Cardiac fibroblast (primary cell): ENCODE measurements at regions not wholly inside any gene's neighbourhood (a gene's known extent, or its start where the extent isn't known, plus 50 kb on each side); places are given as distances from the start of the nearest gene placed in this dataset.

Experiments used
- DNase-seq, 2 donors: peaks; one replicate each; pipeline versions ENCODE4 v3.0.0 to v3.0.0-alpha.2; 2010; ENCODE audit warnings: low read depth in 2 of 2
- H3K4me3 ChIP-seq, 2 donors: replicated peaks in 1 of 2; 1 replicate in 1 of 2; 2 replicates in 1 of 2; pipeline ENCODE4 v1.5.1; 2011; ENCODE audit warnings: low read depth in 2 of 2, low read length in 2 of 2, mild to moderate bottlenecking in 2 of 2, moderate library complexity in 1 of 2
- TF ChIP-seq, protein P1 (sequence below): IDR thresholded peaks from one replicate; pipeline ENCODE4 v1.5.1; 2011; ENCODE audit warnings: low read depth, mild to moderate bottlenecking, low read length, inconsistent platforms

DNA sequence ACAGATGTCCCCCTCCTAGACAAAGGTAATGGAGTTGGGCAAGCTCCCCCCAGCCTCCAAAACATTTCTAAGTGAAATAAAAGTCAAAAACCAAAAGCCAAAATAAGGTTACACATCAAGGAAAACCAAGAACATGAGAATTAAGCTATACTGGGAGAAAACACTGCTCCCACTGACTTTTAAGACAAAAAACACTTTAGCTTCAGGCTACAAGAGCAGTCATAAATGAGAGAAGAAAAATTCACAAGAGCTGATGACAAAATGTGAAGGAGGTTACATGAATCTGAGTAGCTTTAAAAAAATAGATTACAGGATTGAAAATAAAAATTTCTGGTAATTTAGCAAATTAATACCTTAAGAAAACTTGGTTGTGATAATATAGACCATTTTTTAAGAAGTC lies 1370.3 kb upstream of the CDH9 start:
- TF ChIP-seq, protein P1, sequence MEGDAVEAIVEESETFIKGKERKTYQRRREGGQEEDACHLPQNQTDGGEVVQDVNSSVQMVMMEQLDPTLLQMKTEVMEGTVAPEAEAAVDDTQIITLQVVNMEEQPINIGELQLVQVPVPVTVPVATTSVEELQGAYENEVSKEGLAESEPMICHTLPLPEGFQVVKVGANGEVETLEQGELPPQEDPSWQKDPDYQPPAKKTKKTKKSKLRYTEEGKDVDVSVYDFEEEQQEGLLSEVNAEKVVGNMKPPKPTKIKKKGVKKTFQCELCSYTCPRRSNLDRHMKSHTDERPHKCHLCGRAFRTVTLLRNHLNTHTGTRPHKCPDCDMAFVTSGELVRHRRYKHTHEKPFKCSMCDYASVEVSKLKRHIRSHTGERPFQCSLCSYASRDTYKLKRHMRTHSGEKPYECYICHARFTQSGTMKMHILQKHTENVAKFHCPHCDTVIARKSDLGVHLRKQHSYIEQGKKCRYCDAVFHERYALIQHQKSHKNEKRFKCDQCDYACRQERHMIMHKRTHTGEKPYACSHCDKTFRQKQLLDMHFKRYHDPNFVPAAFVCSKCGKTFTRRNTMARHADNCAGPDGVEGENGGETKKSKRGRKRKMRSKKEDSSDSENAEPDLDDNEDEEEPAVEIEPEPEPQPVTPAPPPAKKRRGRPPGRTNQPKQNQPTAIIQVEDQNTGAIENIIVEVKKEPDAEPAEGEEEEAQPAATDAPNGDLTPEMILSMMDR = no peak
- no peak overlapping the region for H3K4me3 ChIP-seq
- no peak for DNase-seq

DNA sequence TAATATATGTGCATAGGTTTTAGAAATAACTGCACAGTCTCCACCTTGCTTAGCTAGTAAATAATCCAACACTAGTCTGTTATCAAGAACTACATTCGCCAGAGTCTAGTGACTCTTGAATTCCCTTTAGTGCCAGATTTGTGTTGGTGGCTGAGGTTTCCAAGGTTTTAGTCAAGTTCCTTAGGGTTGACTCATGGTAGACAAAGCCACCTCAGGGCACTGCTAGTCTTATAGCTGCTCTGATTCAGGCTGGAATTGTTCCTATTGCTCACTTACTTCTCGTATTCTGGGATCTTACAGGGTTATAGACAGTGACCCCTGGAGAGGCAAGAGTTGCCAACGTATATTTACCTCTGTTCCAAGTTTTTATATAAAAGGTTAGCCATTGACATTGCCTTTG lies 1369.8 kb upstream of the CDH9 start:
- peak; percentile 2 to 51 for DNase-seq
- H3K4me3 ChIP-seq = no peak overlapping the region
- TF ChIP-seq, protein P1 = no peak

DNA sequence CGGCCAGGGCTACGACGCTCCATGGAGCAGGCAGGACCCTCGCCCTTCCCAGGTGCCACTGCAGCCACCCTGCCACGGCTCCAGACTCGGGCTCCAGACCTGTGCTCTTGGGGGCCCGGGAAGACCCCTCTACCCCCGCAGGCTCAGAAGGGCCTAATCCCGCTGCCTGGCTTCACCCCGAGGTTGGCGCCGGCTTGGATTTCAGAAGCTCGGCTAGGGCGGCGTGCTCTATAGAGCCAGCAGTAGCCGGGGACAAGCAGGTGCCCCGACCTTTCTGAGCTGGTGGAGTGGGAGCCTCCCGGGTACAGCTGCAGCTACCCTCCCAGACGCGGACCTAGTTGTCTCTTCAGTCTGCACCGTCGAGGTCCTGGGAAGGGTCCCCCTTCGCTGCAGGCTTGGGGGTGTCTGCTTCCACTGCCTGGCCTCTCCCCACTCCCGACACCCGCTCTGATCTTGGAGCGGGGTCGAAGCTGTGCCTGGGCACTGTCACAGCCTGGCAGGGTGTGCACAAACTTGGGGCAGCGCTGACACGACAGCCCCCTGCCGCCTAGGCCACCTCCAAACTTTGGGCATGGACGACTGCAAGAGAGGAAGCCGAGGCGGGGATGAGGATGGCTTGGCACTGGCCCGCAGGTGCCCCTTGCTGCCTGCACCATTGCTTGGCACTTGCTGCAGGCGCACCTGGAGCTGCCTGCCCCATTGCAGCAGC lies 1366.1 kb upstream of the CDH9 start:
- no peak overlapping the region for H3K4me3 ChIP-seq
- TF ChIP-seq, protein P1 = no peak
- DNase-seq = no peak

DNA sequence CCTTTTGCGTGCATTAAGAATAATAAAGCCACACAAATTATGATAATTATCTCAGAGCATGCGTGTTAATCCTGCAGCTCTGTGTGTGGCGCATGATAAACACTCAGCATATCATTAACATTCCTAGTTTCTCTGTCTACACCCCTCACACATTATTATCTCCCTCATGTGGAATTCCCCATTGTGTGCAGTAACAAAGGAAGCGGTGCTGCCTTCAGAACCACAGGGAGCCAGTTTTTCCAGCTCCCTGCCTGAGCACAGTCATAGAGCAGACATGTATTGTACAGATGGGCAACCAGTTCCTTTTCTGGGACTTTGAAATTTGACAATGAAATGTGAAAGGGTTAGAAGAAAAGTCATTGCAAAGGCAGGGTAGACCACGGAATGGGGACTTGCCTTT lies 1365.5 kb upstream of the CDH9 start:
- TF ChIP-seq, protein P1 = no peak
- H3K4me3 ChIP-seq = no peak overlapping the region
- no peak for DNase-seq

DNA sequence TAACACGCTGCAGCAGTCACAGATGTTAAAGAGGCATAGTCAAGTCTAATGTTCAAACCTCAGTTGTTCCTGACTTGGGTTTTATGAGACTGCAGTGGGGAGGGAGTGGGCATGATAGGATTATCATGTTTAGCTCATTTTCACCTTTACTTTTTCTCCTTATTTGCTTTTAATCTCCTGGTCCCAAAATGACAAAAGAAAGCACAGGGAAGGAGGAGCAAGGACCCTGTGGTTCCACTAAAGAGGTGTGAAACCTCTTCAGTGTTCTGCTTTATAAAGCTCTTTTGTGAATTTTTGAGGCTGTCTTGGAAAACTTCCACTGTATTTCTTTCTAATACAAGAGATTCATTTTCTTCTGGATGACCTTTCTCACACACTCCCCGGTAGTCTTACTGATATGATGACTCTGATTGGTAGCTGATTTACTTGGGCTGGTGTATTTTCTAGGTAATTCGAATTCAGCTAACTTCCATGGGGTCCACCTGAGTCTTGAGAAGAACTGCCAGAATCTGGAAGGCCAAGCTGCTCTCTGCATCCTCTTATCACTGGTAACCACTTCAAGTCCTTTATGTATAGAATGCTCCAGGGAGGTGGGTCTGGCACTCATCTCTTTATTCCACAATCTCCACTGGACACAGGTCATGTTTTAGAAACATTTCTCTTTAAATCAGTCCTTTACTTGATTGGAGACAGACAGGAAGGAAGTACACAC lies 1364.4 kb upstream of the CDH9 start:
- no peak overlapping the region for H3K4me3 ChIP-seq
- TF ChIP-seq, protein P1 = no peak
- DNase-seq = no peak

DNA sequence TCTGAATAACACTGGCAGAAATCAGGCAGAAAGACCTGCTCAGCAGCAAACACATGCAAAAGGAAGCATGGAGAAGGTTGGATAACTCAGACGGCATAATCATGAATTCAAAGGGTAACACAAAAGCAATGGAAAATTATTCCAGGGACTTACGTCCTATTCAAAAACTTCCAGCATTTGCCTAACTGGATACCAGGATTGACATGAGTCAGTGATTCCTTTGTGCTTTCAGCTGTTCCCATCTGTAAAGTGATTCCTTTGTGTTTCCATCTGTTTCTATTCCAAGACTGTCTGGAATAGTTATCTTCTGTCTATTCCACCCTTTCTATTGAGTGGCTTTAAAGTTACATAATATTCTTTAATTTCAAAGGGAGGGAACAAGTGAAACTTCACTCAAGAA lies 1361.7 kb upstream of the CDH9 start:
- TF ChIP-seq, protein P1 = no peak
- DNase-seq = no peak

DNA sequence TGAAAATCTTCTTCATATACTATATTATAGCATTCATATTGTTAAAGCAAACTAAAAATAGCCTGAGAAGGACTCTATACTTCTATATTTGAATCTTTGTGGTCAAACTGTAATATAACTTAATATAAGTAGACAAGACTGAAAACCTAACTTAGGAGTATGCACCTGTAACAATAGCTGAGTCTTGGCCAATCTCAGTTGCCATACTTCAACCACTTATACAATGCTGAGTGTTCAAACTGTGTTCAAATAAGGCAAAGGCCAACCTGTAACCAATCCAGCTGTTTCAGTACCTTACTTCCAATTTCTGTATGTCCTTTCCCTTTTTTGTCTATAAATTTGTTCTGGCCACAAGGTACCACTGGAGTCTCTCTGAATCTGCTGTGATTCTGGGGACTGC lies 1360.8 kb upstream of the CDH9 start:
- no peak overlapping the region for H3K4me3 ChIP-seq
- DNase-seq = no peak
- TF ChIP-seq, protein P1 = no peak

More for the DNA sequence above, 1361.7 kb upstream of the CDH9 start:
- no peak overlapping the region for H3K4me3 ChIP-seq
